GM18519 (cell line): ENCODE measurements at regions not wholly inside any gene's neighbourhood (a gene's known extent, or its start where the extent isn't known, plus 50 kb on each side); places are given as distances from the start of the nearest gene placed in this dataset.
"Not testable (repeated sequence)": the region's sequence is repeated elsewhere in the genome, so short reads cannot be mapped to it uniquely, and the experiment has no call there.

Experiments
- ATAC-seq: cut with Tn5 transposase; IDR thresholded peaks from one replicate; pipeline ENCODE4 v1.9.1; 2021; ENCODE audit warnings: mild to moderate bottlenecking, moderate library complexity; ENCODE audit not compliant: unreplicated experiment, low FRiP score

DNA sequence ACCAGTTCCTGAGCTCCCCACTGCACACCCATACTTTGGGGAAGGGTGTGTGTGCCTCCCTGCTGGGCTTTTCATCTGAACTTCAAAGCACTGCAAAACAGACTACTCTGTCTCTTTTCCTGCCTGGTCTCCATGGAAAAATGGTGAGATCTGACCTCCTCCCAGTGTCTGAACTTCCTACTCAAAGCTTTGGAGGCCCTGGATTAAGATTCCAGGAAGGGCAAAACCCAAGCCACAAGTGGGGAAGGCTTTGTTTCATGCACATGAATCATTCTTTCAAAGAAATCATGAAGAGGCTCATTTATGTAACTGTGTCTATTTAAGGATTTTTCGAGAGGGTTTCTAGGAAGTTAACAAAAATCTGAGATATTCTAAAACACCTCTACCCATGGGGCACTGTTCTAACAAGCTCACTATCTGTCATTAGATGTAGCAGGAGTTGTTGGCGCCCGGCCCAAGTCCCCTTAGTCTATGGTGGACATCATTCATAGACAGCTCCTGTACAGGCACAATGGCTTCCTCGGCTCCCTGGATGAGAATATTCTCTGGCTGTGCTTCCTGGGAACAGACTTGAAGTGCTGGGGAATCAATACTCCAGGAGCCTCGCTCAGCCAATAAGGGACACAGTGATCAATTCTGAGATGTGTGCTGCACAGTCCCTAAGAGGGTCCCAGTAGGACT is 224.0 kb downstream of the KTN1 start:
- ATAC-seq: no peak

DNA sequence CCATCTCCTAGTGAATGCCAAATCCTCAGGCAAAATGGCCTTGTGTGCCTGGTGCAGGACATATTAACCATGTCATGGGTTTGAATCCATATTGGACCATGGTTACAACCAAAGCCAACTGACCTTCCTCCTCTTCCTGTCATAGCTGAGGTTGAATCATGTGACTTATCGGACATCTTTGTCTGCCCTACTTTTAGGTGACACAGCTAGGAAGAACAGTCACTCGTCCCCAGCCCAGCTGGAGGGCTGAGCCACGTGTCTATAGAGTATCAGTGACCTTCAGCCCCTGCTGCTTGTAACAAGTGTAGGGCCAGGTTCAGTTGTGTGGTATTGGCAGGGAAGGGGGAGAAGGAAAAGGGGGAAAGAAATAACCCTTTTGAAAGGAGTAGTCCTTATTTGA is 225.2 kb downstream of the KTN1 start:
- ATAC-seq: no peak

GRCh38 chr14:55807053-55807880 is 227.3 kb downstream of the KTN1 start:
- ATAC-seq: no peak

- ATAC-seq: no peak
These were observed 227.9 kb downstream of the KTN1 start for GRCh38 chr14:55807881-55808379.

GRCh38 chr14:55813630-55814029 is 233.6 kb downstream of the KTN1 start:
- no peak for ATAC-seq

- ATAC-seq: no peak
These were observed 234.1 kb downstream of the KTN1 start for GRCh38 chr14:55814064-55814463.

DNA sequence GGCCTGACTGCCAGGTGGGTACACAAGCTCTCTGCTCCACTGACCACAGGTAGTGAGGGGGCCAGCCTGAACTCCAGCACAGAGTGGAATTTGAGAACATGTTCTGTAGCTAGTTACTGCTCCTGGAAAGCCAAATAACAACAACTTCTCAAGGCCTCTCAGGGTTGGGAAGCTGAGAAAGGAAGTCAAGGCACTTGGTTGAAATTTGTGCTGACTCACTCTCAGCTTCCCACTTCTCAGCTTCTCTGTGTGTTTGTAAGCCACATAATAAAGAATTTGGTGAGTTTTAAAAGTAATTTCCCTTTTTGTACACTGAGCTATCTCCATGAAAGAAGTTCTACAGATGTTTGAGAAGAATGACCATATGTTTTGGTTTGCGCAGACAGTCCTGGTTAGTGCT is 234.9 kb downstream of the KTN1 start:
- no peak for ATAC-seq

DNA sequence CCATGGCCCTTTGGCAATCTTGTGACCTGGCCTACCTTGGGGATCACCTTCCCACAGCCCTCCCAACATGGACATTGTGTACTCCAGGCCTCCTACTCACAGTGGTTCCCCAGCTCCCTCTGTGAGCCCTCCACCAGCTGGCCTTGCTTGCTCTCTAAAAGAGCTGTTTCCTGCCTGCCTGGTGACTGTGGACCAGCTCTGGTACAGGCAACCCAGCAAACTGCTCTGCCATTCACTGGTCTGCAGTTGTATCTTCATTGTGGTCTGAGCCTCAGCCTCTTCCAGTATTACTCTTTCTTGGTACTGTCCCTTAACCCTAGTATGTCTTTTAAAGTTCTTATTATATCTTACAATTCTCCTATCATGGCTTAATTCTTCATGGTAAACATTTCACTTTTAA is 236.2 kb downstream of the KTN1 start:
- no peak for ATAC-seq

- peak; percentile 61 for ATAC-seq
These were observed 239.8 kb downstream of the KTN1 start for GRCh38 chr14:55819610-55820304.

- ATAC-seq: no peak
These were observed 242.9 kb downstream of the KTN1 start for GRCh38 chr14:55822906-55823305.

DNA sequence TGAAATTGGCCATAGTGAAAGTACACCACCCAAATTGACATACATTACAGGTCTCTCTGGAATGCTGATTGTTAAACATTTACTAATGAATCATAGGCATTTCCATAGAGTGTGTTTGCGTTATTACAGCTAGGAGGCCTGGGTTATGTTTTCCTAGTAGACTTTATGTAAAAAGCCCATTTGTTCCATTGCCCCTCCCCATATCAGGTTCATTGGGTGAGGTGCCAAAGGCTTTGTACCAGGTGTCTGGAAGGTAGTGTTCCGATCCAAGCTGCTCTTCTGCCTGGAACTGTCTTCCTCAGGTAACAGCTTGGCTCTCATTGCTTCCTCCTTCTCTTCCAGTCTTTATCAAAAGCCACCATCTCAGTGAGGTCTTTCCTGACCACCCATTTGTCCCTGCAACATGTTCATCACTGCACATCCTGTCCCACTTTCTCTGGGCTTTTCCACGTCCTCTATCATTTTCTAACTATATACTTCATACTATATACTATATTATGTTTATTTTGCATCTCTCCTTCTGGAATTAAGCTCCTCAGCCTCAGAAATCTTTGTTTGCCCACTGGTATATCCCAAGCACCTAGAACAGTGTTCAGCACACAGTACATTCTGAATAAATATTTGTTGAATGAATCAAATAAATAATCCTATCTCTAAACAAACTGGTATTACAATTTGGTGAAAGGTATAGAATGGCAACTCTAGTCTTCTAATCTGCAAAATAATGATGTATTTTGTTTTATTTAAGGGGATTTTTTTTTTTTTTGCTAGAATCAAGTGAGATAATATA is 252.3 kb downstream of the KTN1 start:
- no peak for ATAC-seq

GRCh38 chr14:55832974-55833373 is 253.0 kb downstream of the KTN1 start:
- ATAC-seq: no peak

GRCh38 chr14:55834390-55834789 is 254.4 kb downstream of the KTN1 start:
- ATAC-seq: no peak

DNA sequence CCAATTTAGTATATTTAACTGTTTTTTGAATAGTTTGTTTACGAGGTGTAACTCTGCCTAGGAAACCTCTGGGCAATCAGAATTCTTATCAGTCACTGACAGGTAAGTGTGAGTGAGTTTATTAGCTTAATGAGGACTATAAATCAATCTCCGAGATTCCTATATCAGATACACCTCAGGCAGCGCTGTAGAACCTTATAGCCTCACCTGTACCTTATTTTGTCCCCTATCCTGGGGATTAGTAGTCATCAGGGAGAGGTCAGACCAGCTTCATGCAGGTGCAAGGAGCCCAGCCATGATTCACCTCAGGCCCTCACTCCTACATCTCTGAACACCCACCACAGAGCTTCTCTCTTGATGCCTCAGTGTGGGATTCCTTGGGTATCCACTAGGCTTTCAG is 256.0 kb downstream of the KTN1 start:
- ATAC-seq: no peak

DNA sequence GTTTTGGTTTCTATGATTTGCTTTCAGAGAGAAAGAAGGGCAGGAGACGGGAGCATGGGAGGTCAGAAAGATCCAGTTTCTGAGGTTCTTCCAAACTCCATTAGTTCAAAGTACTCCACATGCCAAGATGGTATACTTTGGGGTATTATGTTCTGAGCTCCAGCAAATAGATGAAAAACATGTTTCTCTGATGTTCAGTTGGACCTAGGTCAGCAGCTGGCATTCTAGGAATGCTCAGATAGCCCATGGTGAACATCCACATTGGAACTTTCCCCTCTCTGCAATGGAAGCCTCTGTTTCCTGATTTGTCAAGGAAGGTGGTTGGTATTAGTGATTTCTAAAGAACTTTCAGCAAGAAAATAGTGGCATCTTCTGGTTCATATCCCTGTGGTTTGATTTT is 257.5 kb downstream of the KTN1 start:
- no peak for ATAC-seq

DNA sequence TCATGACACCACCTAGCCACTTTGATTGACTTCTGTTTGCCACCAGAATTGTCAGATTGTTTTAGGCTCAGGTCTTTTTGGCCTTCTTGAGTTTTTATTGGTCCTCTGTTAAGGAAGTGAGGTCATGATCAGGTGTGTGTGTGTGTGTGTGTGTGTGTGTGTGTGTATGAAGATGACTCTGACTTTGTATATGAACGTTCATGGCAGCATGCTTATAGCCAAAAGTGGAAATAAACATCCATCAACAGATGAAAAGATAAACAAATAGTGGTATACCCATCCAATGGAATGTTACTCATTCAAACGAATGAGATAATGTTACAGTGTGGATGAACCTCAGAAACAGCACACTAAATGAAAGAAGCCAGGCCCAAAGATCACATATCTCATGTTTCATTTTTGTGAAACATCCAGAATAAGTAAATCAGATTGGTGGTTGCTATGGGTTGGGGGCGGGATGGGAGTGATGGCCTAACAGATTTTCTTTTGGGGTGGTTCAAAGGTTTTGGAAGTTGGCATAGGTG is 258.6 kb downstream of the KTN1 start:
- no peak for ATAC-seq

DNA sequence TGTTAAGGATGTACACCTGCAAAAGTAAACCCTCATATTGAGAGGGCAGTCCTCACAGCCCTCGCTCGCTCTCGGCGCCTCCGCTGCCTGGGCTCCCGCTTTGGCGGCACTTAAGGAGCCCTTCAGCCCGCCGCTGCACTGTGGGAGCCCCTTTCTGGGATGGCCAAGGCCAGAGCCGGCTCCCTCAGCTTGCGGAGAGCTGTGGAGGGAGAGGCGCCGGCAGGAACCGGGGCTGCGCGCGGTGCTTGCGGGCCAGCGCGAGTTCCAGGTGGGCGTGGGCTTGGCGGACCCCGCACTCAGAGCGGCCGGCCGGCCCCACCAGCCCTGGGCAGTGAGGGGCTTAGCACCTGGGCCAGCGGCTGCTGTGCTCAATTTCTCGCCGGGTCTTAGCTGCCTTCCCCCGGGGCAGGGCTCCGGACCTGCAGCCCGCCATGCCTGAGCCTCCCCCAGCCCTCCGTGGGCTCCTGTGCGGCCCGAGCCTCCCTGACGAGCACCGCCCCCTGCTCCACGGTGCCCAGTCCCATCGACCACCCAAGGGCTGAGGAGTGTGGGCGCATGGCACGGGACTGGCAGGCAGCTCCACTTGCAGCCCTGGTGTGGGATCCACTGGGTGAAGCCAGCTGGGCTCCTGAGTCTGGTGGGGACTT is 259.4 kb downstream of the KTN1 start:
- not testable (repeated sequence) for ATAC-seq

- ATAC-seq: no peak
These were observed 260.8 kb downstream of the KTN1 start for GRCh38 chr14:55840821-55841220.

- no peak for ATAC-seq
These were observed 261.6 kb downstream of the KTN1 start for GRCh38 chr14:55841625-55842024.
